ENCODE measurements at regions not wholly inside any gene's neighbourhood (a gene's known extent, or its start where the extent isn't known, plus 50 kb on each side); places are given as distances from the start of the nearest gene placed in this dataset.
"Not testable (repeated sequence)": the region's sequence is repeated elsewhere in the genome, so short reads cannot be mapped to it uniquely, and the experiment has no call there.

DNA sequence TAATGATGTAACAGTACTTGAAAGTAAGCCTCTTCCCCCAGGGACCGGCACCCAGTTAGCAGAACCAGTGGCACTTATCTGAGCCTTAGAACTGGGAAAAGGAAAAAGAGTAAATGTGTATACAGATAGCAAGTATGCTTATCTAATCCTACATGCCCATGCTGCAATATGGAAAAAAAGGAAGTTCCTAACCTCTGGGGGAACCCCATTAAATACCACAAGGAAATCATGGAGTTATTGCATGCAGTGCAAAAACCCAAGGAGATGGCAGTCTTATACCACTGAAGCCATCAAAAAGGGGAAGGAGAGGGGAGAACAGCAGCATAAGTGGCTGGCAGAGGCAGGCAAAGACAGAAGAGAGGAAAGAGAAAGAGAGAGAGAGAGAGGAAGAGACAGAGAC, 456.8 kb downstream of the PTPRC start:
- not testable (repeated sequence) for DNase-seq (ENCODE audit: low read depth in 2 of 2, low spot score in 1 of 2)

GRCh38 chr1:199096591-199096990, 457.8 kb downstream of the PTPRC start:
- DNase-seq (ENCODE audit: low read depth in 2 of 2, low spot score in 1 of 2) = no peak

DNA sequence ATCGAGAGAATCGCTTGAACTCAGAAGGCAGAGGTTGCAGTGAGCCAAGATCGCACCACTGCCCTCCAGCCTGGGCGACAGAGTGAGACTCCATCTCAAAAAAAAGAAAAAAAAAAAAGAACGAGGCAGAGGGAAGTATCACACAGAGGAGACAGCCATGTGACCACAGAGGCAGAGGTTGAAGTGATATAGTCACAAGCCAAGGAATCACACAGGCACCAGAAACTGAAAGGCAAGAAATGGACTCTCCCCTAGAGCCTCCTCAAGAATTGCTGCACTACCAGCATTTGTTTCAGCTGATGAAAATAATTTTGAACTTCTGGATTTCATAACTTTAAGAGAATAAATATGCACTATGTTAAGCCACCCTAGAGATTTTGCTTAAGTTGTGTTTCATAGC, 459.6 kb downstream of the PTPRC start:
- DNase-seq (ENCODE audit: low read depth in 2 of 2, low spot score in 1 of 2) = no peak

DNA sequence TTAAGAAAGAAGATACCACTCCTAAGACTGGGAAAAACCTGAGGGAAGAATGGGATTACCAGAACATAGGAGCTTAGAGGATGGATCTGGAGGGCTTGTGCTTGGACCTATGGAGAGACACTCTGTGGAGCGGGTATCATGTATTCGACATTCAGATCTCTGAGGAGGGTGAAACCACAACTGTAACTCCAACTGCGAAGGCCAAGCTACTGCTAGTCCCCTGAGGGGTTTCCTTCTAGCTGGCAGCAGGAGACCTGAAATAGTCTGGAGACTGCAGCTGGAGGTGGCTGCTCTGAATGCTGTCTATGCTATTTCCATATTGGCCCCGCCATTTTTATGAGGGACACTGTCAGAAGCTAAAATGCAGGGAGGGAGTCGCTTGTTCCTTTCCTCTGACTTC, 462.3 kb downstream of the PTPRC start:
- no peak for DNase-seq (ENCODE audit: low read depth in 2 of 2, low spot score in 1 of 2)

DNA sequence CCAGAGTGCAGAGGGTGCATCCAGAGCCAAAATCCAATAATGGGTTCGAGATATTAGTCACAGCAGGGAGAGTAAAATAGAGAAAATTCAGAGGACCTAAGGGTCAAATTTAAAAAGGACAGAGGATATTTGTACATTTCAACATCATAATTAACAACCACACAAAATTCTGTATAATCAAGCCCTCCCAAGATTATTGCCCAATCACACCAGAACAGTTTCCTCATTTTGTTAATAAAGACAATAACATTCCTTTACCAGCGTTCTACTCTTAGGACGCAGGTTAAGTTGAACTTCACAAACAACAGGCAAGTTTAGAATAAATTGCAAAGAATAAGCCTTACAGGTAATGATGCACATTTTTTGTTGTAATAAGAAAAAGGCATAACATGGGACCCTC, 462.8 kb downstream of the PTPRC start:
- no peak for DNase-seq (ENCODE audit: low read depth in 2 of 2, low spot score in 1 of 2)

DNA sequence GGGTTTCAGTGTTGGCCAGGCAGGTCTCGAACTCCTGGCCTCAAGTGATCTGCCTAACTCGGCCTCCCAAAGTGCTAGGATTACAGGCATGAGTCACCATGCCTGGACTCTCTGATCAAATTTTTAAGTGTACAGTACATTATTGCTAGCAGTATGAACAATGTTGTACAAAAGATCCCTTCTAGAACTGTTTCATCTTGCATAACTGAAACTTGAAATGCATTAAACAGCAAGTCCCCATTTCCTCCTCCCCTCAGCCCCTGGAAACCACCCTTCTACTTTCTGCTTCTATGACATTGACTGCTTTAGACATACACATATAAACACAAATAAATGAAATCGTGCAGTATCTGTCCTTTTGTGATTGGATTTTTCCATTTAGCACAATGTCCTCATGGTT, 463.4 kb downstream of the PTPRC start:
- DNase-seq (ENCODE audit: low read depth in 2 of 2, low spot score in 1 of 2) = no peak

- DNase-seq (ENCODE audit: low read depth in 2 of 2, low spot score in 1 of 2) = no peak
These were observed 470.3 kb downstream of the PTPRC start for GRCh38 chr1:199109160-199109559.

GRCh38 chr1:199112365-199112764, 473.5 kb downstream of the PTPRC start:
- DNase-seq (ENCODE audit: low read depth in 2 of 2, low spot score in 1 of 2) = no peak

GRCh38 chr1:199113265-199113869, 474.5 kb downstream of the PTPRC start:
- DNase-seq (ENCODE audit: low read depth in 2 of 2, low spot score in 1 of 2) = peak; percentile 21 to 37

DNA sequence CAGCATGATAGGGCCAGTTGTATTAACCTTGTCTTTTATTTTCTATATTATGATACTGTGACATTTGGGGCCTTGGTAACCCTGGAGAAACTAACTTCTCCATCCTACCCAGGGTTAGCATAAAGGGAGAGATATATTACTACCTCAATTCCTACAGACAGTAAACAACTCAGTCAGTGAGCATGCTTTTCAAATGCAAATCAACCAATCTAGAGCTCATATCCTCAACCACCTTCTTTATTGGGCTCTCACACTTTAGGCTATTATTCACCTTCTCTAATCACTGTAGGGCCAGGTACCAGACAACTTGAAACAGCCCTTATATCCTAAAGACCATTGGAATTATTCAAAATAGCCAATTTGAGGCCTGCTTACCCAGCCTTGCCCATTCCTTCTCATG, 477.6 kb downstream of the PTPRC start:
- DNase-seq (ENCODE audit: low read depth in 2 of 2, low spot score in 1 of 2) = no peak

DNA sequence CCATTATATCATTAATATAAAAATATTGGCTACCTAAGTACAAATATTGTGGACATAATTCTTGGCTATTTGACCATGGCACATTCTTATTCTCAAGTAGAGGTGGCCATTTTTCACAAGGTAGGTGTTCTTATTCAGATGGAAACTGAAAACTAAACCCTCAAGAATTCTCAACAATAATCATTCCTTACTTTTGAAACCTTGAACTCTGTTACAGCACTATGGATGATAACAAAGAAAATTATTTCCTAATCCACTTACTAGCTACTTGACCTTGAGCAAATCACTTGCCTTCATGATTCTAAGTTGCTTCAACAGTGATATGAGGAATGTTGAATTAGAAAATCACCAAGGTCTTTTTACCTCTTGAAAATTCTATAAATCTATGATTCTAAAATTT, 482.2 kb downstream of the PTPRC start:
- DNase-seq (ENCODE audit: low read depth in 2 of 2, low spot score in 1 of 2) = no peak

GRCh38 chr1:199122085-199122484, 483.2 kb downstream of the PTPRC start:
- no peak for DNase-seq (ENCODE audit: low read depth in 2 of 2, low spot score in 1 of 2)

DNA sequence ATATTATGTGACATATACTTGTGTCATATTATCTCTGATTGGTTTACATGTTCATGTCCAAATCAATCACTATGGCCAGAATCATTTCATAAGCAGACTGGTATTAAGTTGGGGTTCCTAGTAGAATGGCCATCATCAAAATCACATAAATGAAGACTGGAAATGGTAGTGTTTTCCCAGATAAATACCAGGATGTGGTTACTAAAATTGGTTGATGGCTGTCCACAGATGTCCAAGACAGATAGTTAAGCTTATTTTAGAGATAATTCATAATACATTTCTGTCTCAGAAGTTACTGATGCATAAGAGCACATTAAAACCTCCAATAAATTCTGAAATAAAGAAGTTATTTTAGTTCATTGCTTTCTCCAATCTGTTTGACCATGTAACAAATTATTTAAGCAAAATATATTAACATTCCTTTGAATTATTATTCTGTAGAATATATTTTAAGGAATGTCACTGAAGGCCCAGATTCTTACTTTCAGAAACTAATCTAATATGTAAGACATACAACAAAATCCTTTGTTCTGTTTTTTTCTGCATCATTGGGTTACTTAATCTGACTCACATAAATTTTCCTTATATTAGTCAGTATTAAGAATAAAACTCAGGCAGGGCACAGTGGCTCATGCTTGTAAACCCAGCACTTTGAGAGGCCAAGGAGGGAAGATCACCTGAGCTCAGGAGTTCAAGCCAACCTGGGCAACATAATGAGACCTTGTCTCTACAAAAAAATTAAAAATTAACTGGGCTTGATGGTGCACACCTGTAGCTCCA, 483.9 kb downstream of the PTPRC start:
- DNase-seq (ENCODE audit: low read depth in 2 of 2, low spot score in 1 of 2) = no peak

DNA sequence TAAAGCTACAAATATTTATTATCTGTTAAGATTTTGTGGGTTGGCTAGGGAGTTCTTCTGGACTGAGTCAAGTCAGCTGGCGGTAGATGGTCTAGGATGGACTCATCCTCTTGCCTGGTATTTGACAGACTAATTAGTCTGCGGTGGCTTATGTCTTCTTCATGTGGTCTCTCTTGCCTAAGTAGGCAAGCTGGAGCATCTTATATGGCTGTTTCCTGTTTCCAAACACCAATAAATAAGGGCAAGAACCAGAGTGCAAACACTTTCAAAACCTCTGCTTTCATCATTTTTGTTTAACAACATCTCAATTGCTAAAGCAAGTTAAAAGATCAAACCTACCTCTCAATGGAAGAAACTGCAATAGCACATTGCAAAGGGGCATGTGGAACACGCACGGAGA, 484.8 kb downstream of the PTPRC start:
- DNase-seq (ENCODE audit: low read depth in 2 of 2, low spot score in 1 of 2) = no peak

DNA sequence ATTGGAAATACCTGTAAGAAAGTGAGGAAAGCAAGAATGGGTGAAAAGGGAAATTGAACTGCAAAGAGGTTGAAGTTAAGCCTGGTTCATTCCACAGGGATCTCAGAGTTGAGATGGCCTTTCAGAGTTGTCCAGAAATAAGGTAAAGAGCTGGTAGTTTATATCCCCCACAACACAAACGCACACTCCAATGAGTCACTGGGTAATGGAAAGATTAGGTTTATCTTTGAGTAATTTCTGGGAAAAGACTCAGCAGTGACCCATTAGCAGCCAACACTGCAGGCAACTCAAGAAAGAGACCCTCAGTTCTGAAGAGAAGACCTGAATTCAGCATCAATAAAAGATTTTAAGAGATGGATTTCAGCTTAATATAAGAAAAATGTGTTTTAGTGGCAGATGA, 485.5 kb downstream of the PTPRC start:
- DNase-seq (ENCODE audit: low read depth in 2 of 2, low spot score in 1 of 2) = no peak

DNA sequence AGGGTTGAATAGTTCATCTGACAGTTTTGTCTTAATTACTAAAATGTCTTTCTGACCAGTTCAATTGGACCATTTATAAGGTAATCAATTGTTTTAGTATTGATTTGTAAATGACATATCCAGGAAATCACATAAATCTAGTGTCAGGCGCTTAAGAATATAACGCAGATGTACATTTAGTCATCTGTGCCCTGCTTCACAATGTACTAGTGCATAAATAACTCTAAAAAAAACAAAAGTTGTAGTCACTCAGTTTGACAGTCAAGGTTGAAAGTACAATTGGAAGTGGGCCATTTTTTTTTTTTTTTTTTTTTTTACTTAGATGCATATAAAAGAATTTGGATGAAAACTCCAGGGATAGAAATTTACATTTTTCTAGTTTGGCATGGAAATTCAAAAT, 490.4 kb downstream of the PTPRC start:
- DNase-seq (ENCODE audit: low read depth in 2 of 2, low spot score in 1 of 2) = no peak

- DNase-seq (ENCODE audit: low read depth in 2 of 2, low spot score in 1 of 2) = no peak
These were observed 493.2 kb downstream of the PTPRC start for GRCh38 chr1:199132006-199132405.

GRCh38 chr1:199135901-199136300, 497.1 kb downstream of the PTPRC start:
- DNase-seq (ENCODE audit: low read depth in 2 of 2, low spot score in 1 of 2) = no peak

GRCh38 chr1:199138061-199138460, 499.2 kb downstream of the PTPRC start:
- no peak for DNase-seq (ENCODE audit: low read depth in 2 of 2, low spot score in 1 of 2)

- no peak for DNase-seq (ENCODE audit: low read depth in 2 of 2, low spot score in 1 of 2)
These were observed 510.8 kb downstream of the PTPRC start for GRCh38 chr1:199149591-199149990.

- DNase-seq (ENCODE audit: low read depth in 2 of 2, low spot score in 1 of 2) = no peak
These were observed 511.9 kb downstream of the PTPRC start for GRCh38 chr1:199150756-199151155.

DNA sequence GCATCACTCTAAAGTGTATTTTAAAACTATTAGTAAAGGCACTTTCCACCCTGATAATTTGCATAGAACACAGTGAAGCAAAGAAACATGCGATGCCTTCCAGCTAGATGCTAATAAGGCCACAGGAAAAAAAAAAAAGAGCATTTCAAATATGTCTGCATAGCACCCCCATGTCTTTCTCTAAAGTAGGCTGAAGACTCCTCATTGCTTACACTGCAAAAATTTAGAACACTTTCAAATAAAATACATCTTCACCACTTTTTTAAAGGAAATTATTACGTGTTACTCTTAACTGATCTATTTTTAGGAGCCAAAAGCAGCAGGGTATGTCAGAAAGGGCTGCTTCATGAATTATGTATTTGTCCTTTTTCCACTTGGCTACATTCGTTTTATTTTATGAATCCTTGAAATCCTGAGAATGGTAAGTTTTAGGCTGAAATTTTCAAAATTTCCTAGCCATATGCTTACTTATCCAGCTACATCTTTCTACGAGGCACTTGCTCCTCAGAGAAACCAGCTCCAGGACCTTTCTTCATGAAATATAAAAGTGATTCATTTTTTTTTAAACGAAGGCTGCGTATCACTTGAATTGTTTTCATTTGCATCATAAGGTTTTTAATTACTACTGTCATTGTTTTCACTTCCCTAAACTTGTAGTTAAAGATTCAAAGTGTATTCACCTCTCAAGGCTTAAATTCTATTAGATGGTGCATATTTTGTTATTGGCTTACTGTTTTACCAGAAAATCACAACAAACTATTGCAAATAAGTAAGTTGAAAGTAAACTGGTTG, 513.0 kb downstream of the PTPRC start:
- no peak for DNase-seq (ENCODE audit: low read depth in 2 of 2, low spot score in 1 of 2)

All from stimulated activated CD8-positive, alpha-beta memory T cell treated with anti-CD3 and anti-CD28 coated beads, Interleukin-4, amount 100 ng/mL, for 1 hour (primary cell).